ENCODE measurements at regions not wholly inside any gene's neighbourhood (a gene's known extent, or its start where the extent isn't known, plus 50 kb on each side); places are given as distances from the start of the nearest gene placed in this dataset.

DNA sequence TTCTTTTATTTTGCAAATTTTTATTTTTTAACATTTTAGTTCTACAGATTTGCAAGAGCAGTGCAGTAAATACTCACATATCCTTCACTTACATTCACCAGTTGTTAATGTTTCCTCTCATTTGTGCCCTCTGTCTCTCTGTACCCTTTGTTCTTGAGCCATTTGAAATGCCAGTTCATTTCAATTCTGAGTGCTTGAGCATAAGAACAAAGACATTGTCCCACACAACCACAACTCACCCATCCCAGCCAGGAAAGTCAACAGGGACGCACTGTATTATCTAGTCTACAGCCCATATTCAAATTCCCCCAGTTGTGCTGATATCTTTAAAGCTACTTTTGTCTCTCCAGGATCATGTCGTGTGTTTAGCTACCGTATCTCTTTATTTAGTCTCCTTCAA lies 141.4 kb upstream of the SLC6A11 start:
- Histone ChIP-seq H4K20me1 (ENCODE audit: insufficient read depth, low read length) (no peaks in the 10 kb centered on the region), H3K27ac (ENCODE audit: low read depth, low read length, poor library complexity, severe bottlenecking) (no peak overlapping the region), H3K9me3 (ENCODE audit: low read length) (no peaks in the 10 kb centered on the region), H3K4me3 (ENCODE audit: low read depth, low read length, poor library complexity, severe bottlenecking) (no peak overlapping the region), H3K4me1 (ENCODE audit: insufficient read depth, low read length, poor library complexity, severe bottlenecking) (no peaks in the 10 kb centered on the region), H2AFZ (ENCODE audit: low read length) (no peak overlapping the region), H3K79me2 (ENCODE audit: insufficient read depth, low read depth, low read length) (no peaks in the 10 kb centered on the region), H3K36me3 (ENCODE audit: insufficient read depth, low read length) (no peaks in the 10 kb centered on the region), H3K4me2 (ENCODE audit: low read length) (no peak overlapping the region), H3K9me2 (ENCODE audit: insufficient read depth, low read length) (no peaks in the 10 kb centered on the region)
- DNase-seq (ENCODE audit: low spot score) = no peak
- ChIA-PET CTCF (ENCODE audit: unreplicated experiment) (no interaction called here), POLR2A (interaction anchor here (0.6 kb wide), 1 partner anchor 40 kb away, joined by 3 read pairs; no protein-coding TSS in a partner anchor)
- no TSS peak for BruUV-seq (replicated peaks)
- intact Hi-C loops (cut with micrococcal nuclease; ENCODE audit: unreplicated experiment) = no loop called here
- TF ChIP-seq, protein P1, sequence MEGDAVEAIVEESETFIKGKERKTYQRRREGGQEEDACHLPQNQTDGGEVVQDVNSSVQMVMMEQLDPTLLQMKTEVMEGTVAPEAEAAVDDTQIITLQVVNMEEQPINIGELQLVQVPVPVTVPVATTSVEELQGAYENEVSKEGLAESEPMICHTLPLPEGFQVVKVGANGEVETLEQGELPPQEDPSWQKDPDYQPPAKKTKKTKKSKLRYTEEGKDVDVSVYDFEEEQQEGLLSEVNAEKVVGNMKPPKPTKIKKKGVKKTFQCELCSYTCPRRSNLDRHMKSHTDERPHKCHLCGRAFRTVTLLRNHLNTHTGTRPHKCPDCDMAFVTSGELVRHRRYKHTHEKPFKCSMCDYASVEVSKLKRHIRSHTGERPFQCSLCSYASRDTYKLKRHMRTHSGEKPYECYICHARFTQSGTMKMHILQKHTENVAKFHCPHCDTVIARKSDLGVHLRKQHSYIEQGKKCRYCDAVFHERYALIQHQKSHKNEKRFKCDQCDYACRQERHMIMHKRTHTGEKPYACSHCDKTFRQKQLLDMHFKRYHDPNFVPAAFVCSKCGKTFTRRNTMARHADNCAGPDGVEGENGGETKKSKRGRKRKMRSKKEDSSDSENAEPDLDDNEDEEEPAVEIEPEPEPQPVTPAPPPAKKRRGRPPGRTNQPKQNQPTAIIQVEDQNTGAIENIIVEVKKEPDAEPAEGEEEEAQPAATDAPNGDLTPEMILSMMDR (conservative IDR thresholded peaks at IDR 0.05; ENCODE audit: low read length) = no peak
- TF ChIP-seq EZH2phosphoT487 (IDR thresholded peaks at IDR 0.05; ENCODE audit: borderline replicate concordance, low read depth, low read length) = no peak

DNA sequence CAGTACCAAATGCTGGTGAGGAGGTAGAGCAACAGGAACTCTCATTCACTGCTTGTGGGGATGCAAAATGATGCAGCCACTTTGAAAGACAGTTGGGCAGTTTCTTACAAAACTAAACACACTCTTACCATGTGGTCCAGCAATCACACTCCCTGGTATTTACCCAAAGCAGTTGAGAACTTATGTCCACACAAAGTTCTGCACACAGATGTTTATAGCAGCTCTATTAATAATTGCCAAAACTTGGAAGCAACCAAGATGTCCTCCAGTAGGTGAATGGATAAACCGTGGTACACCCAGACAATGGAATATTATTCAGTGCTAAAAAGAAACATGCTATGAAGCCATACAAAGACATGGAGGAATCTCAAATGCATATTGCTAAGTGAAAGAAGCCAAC lies 139.1 kb upstream of the SLC6A11 start:
- no TSS peak for BruUV-seq (replicated peaks)
- CTCF ChIA-PET (ENCODE audit: unreplicated experiment) = no interaction called here
- Histone ChIP-seq H3K27ac (ENCODE audit: low read depth, low read length, poor library complexity, severe bottlenecking) (no peak overlapping the region), H3K9me3 (ENCODE audit: low read length) (no peaks in the 10 kb centered on the region), H3K36me3 (ENCODE audit: insufficient read depth, low read length) (no peaks in the 10 kb centered on the region), H3K4me3 (ENCODE audit: low read depth, low read length, poor library complexity, severe bottlenecking) (no peak overlapping the region), H3K4me2 (ENCODE audit: low read length) (no peak overlapping the region), H3K4me1 (ENCODE audit: insufficient read depth, low read length, poor library complexity, severe bottlenecking) (no peaks in the 10 kb centered on the region), H2AFZ (ENCODE audit: low read length) (no peak overlapping the region), H3K79me2 (ENCODE audit: insufficient read depth, low read depth, low read length) (no peaks in the 10 kb centered on the region), H3K9me2 (ENCODE audit: insufficient read depth, low read length) (no peaks in the 10 kb centered on the region), H4K20me1 (ENCODE audit: insufficient read depth, low read length) (no peaks in the 10 kb centered on the region)
- POLR2A ChIA-PET = no interaction called here
- TF ChIP-seq, protein P1 (conservative IDR thresholded peaks at IDR 0.05; ENCODE audit: low read length) = no peak
- TF ChIP-seq EZH2phosphoT487 (IDR thresholded peaks at IDR 0.05; ENCODE audit: borderline replicate concordance, low read depth, low read length) = no peak
- no peak for DNase-seq (ENCODE audit: low spot score)
- intact Hi-C loops (cut with micrococcal nuclease; ENCODE audit: unreplicated experiment) = no loop called here

DNA sequence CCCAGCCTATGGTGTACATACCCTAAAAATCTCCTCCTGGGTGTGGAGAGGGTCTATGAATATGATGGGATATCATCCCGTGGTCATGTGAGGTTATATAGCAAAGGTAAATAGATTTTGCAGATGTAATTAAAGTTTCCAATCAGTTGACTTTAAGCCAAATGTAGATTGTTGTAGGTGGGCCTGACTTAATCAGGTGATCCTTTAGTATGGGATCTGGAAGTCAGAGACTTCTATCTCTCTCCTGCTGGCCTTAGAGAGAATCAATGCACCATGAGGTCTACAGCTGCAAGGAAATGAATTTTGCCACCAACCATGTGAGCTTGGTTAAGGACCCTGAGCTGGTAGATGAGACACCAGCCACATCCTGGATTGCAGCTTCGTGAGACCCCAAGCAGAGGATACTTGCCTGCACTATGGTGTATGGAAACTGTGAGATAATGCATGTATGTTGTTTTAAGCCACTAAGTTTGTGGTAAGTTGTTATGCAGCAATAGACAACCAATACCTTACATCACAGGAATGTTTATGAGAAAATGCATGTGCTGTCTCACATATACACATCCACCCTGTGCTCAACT lies 137.1 kb upstream of the SLC6A11 start:
- Histone ChIP-seq H3K79me2 (ENCODE audit: insufficient read depth, low read depth, low read length) (no peaks in the 10 kb centered on the region), H3K27ac (ENCODE audit: low read depth, low read length, poor library complexity, severe bottlenecking) (no peak overlapping the region), H3K36me3 (ENCODE audit: insufficient read depth, low read length) (no peaks in the 10 kb centered on the region), H3K4me1 (ENCODE audit: insufficient read depth, low read length, poor library complexity, severe bottlenecking) (no peaks in the 10 kb centered on the region), H4K20me1 (ENCODE audit: insufficient read depth, low read length) (no peaks in the 10 kb centered on the region), H3K4me3 (ENCODE audit: low read depth, low read length, poor library complexity, severe bottlenecking) (no peak overlapping the region), H3K9me3 (ENCODE audit: low read length) (no peaks in the 10 kb centered on the region), H3K9me2 (ENCODE audit: insufficient read depth, low read length) (no peaks in the 10 kb centered on the region), H2AFZ (ENCODE audit: low read length) (no peak overlapping the region), H3K4me2 (ENCODE audit: low read length) (no peak overlapping the region)
- CTCF ChIA-PET (ENCODE audit: unreplicated experiment) = interaction anchor here (0.6 kb wide), 1 partner anchor 127 kb away, joined by 3 read pairs; no protein-coding TSS in a partner anchor
- BruUV-seq (replicated peaks) = no TSS peak
- POLR2A ChIA-PET = no interaction called here
- DNase-seq (ENCODE audit: low spot score) = no peak
- intact Hi-C loops (cut with micrococcal nuclease; ENCODE audit: unreplicated experiment) = no loop called here
- no peak for TF ChIP-seq EZH2phosphoT487 (IDR thresholded peaks at IDR 0.05; ENCODE audit: borderline replicate concordance, low read depth, low read length)
- TF ChIP-seq, protein P1 (conservative IDR thresholded peaks at IDR 0.05; ENCODE audit: low read length) = no peak

Data from OCI-LY7 (cell line).